Esophagus muscularis mucosa (tissue), 4 donors: ENCODE measurements at regions not wholly inside any gene's neighbourhood (a gene's known extent, or its start where the extent isn't known, plus 50 kb on each side); places are given as distances from the start of the nearest gene placed in this dataset.
A peak's percentile ranks its signal among the peaks of the same experiment; 100 is the strongest.

Experiments
- DNase-seq: peaks from one replicate; pipeline ENCODE4 v3.0.0-alpha.2; 2017; ENCODE audit errors: extremely low spot score
- H3K27ac ChIP-seq, 4 donors: fragments of 200-600 bp; sonication (generic); replicated peaks in 1 of 4; 1 replicate in 3 of 4; 2 replicates in 1 of 4; pipeline ENCODE4 v1.5.1; 2016 to 2019; ENCODE audit warnings: mild to moderate bottlenecking in 1 of 4
- H3K27me3 ChIP-seq, 4 donors: fragments of 200-600 bp; sonication (generic); one replicate each; pipeline versions ENCODE4 v1.5.1 to v1.6.0; 2016 to 2019
- H3K36me3 ChIP-seq, 4 donors: fragments of 200-600 bp; sonication (generic); one replicate each; pipeline ENCODE4 v1.5.1; 2016 to 2019
- H3K4me1 ChIP-seq, 4 donors: fragments of 200-600 bp; sonication (generic); one replicate each; pipeline ENCODE4 v1.5.1; 2016 to 2019
- H3K4me3 ChIP-seq, 4 donors: fragments of 200-600 bp; sonication (generic); 1 replicate in 2 of 4; 2 replicates in 2 of 4; pipeline ENCODE4 v1.5.1; 2016 to 2019; ENCODE audit warnings: mild to moderate bottlenecking in 4 of 4, moderate library complexity in 1 of 4
- H3K9me3 ChIP-seq, 4 donors: fragments of 200-600 bp; sonication (generic); 1 replicate in 3 of 4; 2 replicates in 1 of 4; pipeline ENCODE4 v1.5.1; 2016 to 2019
- CTCF ChIP-seq, 3 experiments: fragments of 200-600 bp in 2 of 3; fragments of 450-650 bp in 1 of 3; sonication (generic) in 2 of 3; IDR thresholded peaks; one replicate each; pipeline ENCODE4 v1.5.1; 2017 to 2019; ENCODE audit warnings: antibody characterized with exemption in 3 of 3, mild to moderate bottlenecking in 2 of 3, moderate library complexity in 1 of 3
- EP300 ChIP-seq: sonication (generic); formaldehyde crosslinking; IDR thresholded peaks from one replicate; pipeline ENCODE4 v1.6.1; 2017; ENCODE audit warnings: antibody characterized with exemption
- POLR2A ChIP-seq: fragments of 450-650 bp; IDR thresholded peaks from one replicate; pipeline ENCODE4 v1.6.1; 2017; ENCODE audit warnings: antibody characterized with exemption, moderate library complexity, mild to moderate bottlenecking, low read depth
- POLR2AphosphoS5 ChIP-seq, 2 donors: sonication (generic); formaldehyde crosslinking; IDR thresholded peaks; one replicate each; pipeline ENCODE4 v1.6.1; 2017; ENCODE audit warnings: antibody characterized with exemption in 2 of 2
- WGBS: methylation state at CpG from one replicate; pipeline ENCODE4 v1.1.5; 2018; 5-methylcytosine and 5-hydroxymethylcytosine counted together
- intact Hi-C: fragments of 100-400 bp; cut with DNase I; formaldehyde crosslinking; loops from one replicate; pipeline ENCODE4 v1.15.1; 2023

GRCh38 chr2:20931346-20931745, 108.4 kb upstream of the LDAH start:
- no peaks in the 10 kb centered on the region for H3K27me3 ChIP-seq
- intact Hi-C loops: no loop called here
- no peaks in the 10 kb centered on the region for H3K36me3 ChIP-seq
- peak overlapping the region in 2 of 4 donors; percentile 45 to 57 for H3K27ac ChIP-seq
- TF ChIP-seq CTCF (IDR thresholded peaks at IDR 0.05): no peak
- TF ChIP-seq POLR2A: no peak
- no peak for TF ChIP-seq POLR2AphosphoS5 (IDR thresholded peaks at IDR 0.05)
- TF ChIP-seq EP300: no peak
- 72% methylated on average over 2 of the region's 2 CpGs for WGBS
- DNase-seq: no peak
- peaks cover 0 to 5% (median 0%) of the 10 kb centered on the region in 4 donors for H3K9me3 ChIP-seq
- H3K4me3 ChIP-seq: no peak overlapping the region
- peaks cover 0 to 49% (median 34%) of the 10 kb centered on the region in 4 donors for H3K4me1 ChIP-seq

DNA sequence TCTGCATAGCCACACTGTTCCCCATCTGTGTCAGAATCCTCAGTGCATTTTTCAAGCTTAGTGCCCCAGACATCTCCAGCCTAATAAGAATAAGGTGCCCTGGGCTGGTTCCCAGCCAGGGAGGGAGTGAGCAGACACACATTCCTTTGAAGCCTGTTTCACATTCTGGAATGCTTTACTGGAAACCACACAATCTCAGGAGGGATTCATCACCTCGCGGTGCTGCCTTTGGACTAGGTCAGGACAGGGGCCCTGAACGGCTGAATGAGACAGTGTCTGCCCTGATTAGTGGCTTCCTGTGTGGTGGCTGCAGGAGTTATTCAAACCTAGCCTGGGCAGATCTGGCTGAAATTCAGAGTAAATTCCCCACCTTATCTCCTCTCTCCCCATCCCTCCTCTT, 108.0 kb upstream of the LDAH start:
- Histone ChIP-seq H3K9me3 (peaks cover 0 to 5% (median 0%) of the 10 kb centered on the region in 4 donors), H3K4me3 (no peak overlapping the region), H3K27me3 (no peaks in the 10 kb centered on the region), H3K36me3 (no peaks in the 10 kb centered on the region), H3K4me1 (peaks cover 0 to 49% (median 34%) of the 10 kb centered on the region in 4 donors), H3K27ac (peak overlapping the region in 2 of 4 donors; percentile 45 to 57)
- TF ChIP-seq CTCF (IDR thresholded peaks at IDR 0.05): no peak
- peak in 1 of 2 donors; percentile 24 for TF ChIP-seq POLR2AphosphoS5 (IDR thresholded peaks at IDR 0.05)
- intact Hi-C loops: no loop called here
- 25% methylated on average over 3 of the region's 3 CpGs for WGBS
- DNase-seq: no peak

DNA sequence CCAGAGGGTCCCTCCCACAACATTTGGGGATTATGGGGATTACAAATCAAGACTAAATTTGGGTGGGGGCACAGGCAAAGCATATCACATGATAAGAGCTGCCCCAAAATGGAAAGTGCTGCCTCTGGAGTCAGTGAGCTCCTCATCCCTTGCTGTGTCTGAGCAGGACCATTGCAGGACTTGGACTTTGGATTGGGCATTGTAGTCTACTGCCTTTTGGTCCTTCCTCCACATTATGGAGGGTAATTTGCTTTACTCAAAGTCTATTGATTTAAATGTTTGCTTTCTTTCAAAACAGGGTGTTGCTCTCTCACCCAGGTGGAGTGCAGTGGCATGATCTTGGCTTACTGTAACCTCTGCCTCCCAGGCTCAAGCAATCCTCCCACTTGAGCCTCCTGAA, 106.8 kb upstream of the LDAH start:
- Histone ChIP-seq H3K4me1 (peaks cover 0 to 48% (median 33%) of the 10 kb centered on the region in 4 donors), H3K27ac (no peak overlapping the region), H3K4me3 (no peak overlapping the region), H3K9me3 (peaks cover 0 to 5% (median 0%) of the 10 kb centered on the region in 4 donors), H3K27me3 (peaks cover 0 to 8% (median 0%) of the 10 kb centered on the region in 4 donors), H3K36me3 (no peaks in the 10 kb centered on the region)
- intact Hi-C loops: no loop called here
- DNase-seq: no peak
- TF ChIP-seq EP300 (no peak), CTCF (IDR thresholded peaks at IDR 0.05) (no peak), POLR2A (no peak), POLR2AphosphoS5 (IDR thresholded peaks at IDR 0.05) (no peak)

GRCh38 chr2:20928617-20929016, 105.7 kb upstream of the LDAH start:
- 72% methylated on average over 3 of the region's 3 CpGs for WGBS
- no peak for TF ChIP-seq CTCF (IDR thresholded peaks at IDR 0.05)
- no peak for TF ChIP-seq EP300
- TF ChIP-seq POLR2A: no peak
- no peak for TF ChIP-seq POLR2AphosphoS5 (IDR thresholded peaks at IDR 0.05)
- no peak overlapping the region for H3K27ac ChIP-seq
- peaks cover 0 to 37% (median 22%) of the 10 kb centered on the region in 4 donors for H3K4me1 ChIP-seq
- no peaks in the 10 kb centered on the region for H3K36me3 ChIP-seq
- peaks cover 0 to 5% (median 0%) of the 10 kb centered on the region in 4 donors for H3K9me3 ChIP-seq
- no peak for DNase-seq
- peaks cover 0 to 9% (median 0%) of the 10 kb centered on the region in 4 donors for H3K27me3 ChIP-seq
- H3K4me3 ChIP-seq: no peak overlapping the region
- intact Hi-C loops: no loop called here

DNA sequence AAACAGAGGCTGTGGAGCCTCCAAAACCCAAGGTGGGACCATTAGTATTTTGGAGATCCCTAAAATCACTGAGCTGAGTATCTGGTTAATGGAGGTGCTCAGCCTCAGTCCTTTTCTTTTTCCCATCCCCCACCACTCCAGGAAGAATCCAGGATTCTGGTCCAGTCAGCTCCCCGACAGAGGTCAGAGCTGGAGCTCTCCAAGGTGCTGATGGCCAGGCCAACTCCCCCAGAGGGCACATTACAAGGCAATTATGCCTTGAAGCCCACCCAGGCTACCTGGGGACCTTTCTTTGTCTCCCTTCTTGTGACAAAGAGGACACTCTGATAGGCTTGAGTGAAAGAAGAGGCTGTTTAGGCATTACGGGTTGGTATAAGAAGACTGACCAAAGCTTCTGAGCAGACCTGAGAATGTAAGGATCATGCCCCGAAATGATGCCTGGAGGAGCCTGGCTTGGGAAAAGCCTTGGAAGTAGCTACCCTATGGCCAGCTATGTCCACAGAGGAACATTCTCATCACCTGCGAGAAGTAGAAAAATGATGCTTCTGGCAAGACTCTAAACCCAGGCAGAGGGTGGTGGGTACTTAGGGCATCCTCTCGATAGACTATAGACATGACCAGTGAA, 102.5 kb upstream of the LDAH start:
- Histone ChIP-seq H3K4me3 (no peak overlapping the region), H3K36me3 (no peaks in the 10 kb centered on the region), H3K27ac (no peak overlapping the region), H3K4me1 (peaks cover 0 to 4% (median 2%) of the 10 kb centered on the region in 4 donors), H3K9me3 (peaks cover 0 to 5% (median 0%) of the 10 kb centered on the region in 4 donors), H3K27me3 (peaks cover 0 to 13% (median 0%) of the 10 kb centered on the region in 4 donors)
- WGBS: 95% methylated on average over 4 of the region's 5 CpGs
- DNase-seq: no peak
- intact Hi-C loops: no loop called here
- TF ChIP-seq EP300 (no peak), POLR2AphosphoS5 (IDR thresholded peaks at IDR 0.05) (no peak), POLR2A (no peak), CTCF (IDR thresholded peaks at IDR 0.05) (no peak)
